ENCODE measurements at regions not wholly inside any gene's neighbourhood (a gene's known extent, or its start where the extent isn't known, plus 50 kb on each side); places are given as distances from the start of the nearest gene placed in this dataset.
"Not testable (repeated sequence)": the region's sequence is repeated elsewhere in the genome, so short reads cannot be mapped to it uniquely, and the experiment has no call there.

GRCh38 chr1:184826001-184826400, 71.3 kb upstream of the EDEM3 start:
- no peak overlapping the region for H3K4me3 ChIP-seq (ENCODE audit: low read depth, low read length)
- DNase-seq (ENCODE audit: low read depth) = no peak

GRCh38 chr1:184825571-184825970, 70.9 kb upstream of the EDEM3 start:
- no peak for DNase-seq (ENCODE audit: low read depth)
- H3K4me3 ChIP-seq (ENCODE audit: low read depth, low read length) = no peak overlapping the region

GRCh38 chr1:184824691-184825323, 70.1 kb upstream of the EDEM3 start:
- H3K4me3 ChIP-seq (ENCODE audit: low read depth, low read length) = no peak overlapping the region
- no peak for DNase-seq (ENCODE audit: low read depth)

- DNase-seq (ENCODE audit: low read depth) = no peak
These were observed 68.4 kb upstream of the EDEM3 start for GRCh38 chr1:184823080-184823479.

GRCh38 chr1:184822267-184822666, 67.6 kb upstream of the EDEM3 start:
- DNase-seq (ENCODE audit: low read depth) = no peak
- H3K4me3 ChIP-seq (ENCODE audit: low read depth, low read length) = no peak overlapping the region

More at GRCh38 chr1:184823080-184823479, 68.4 kb upstream of the EDEM3 start:
- no peak overlapping the region for H3K4me3 ChIP-seq (ENCODE audit: low read depth, low read length)

- no peak overlapping the region for H3K4me3 ChIP-seq (ENCODE audit: low read depth, low read length)
These were observed 67.0 kb upstream of the EDEM3 start for GRCh38 chr1:184821658-184822057.

GRCh38 chr1:184820956-184821355, 66.3 kb upstream of the EDEM3 start:
- DNase-seq (ENCODE audit: low read depth) = no peak
- H3K4me3 ChIP-seq (ENCODE audit: low read depth, low read length) = no peak overlapping the region

More at GRCh38 chr1:184821658-184822057, 67.0 kb upstream of the EDEM3 start:
- DNase-seq (ENCODE audit: low read depth) = no peak

GRCh38 chr1:184820218-184820750, 65.6 kb upstream of the EDEM3 start:
- H3K4me3 ChIP-seq (ENCODE audit: low read depth, low read length) = no peak overlapping the region
- no peak for DNase-seq (ENCODE audit: low read depth)

- H3K4me3 ChIP-seq (ENCODE audit: low read depth, low read length) = no peak overlapping the region
- no peak for DNase-seq (ENCODE audit: low read depth)
These were observed 64.0 kb upstream of the EDEM3 start for GRCh38 chr1:184818646-184819045.

GRCh38 chr1:184817003-184817402, 62.3 kb upstream of the EDEM3 start:
- not testable (repeated sequence) for DNase-seq (ENCODE audit: low read depth); H3K4me3 ChIP-seq (ENCODE audit: low read depth, low read length)

- no peak for DNase-seq (ENCODE audit: low read depth)
- no peak overlapping the region for H3K4me3 ChIP-seq (ENCODE audit: low read depth, low read length)
These were observed 59.0 kb upstream of the EDEM3 start for GRCh38 chr1:184813528-184814089.

- no peak for DNase-seq (ENCODE audit: low read depth)
- no peak overlapping the region for H3K4me3 ChIP-seq (ENCODE audit: low read depth, low read length)
These were observed 56.9 kb upstream of the EDEM3 start for GRCh38 chr1:184811439-184812111.

- no peak for DNase-seq (ENCODE audit: low read depth)
- H3K4me3 ChIP-seq (ENCODE audit: low read depth, low read length) = no peak overlapping the region
These were observed 56.2 kb upstream of the EDEM3 start for GRCh38 chr1:184810735-184811343.

- no peak overlapping the region for H3K4me3 ChIP-seq (ENCODE audit: low read depth, low read length)
- DNase-seq (ENCODE audit: low read depth) = no peak
These were observed 51.7 kb upstream of the EDEM3 start for GRCh38 chr1:184806296-184806721.

GRCh38 chr1:184805667-184806295, 51.1 kb upstream of the EDEM3 start:
- peak; percentile 49 for DNase-seq (ENCODE audit: low read depth)
- no peak overlapping the region for H3K4me3 ChIP-seq (ENCODE audit: low read depth, low read length)
